GM18505 (cell line): ENCODE measurements at regions not wholly inside any gene's neighbourhood (a gene's known extent, or its start where the extent isn't known, plus 50 kb on each side); places are given as distances from the start of the nearest gene placed in this dataset.
"Not testable (repeated sequence)": the region's sequence is repeated elsewhere in the genome, so short reads cannot be mapped to it uniquely, and the experiment has no call there.

ENCODE experiments used
- ATAC-seq: cut with Tn5 transposase; IDR thresholded peaks from one replicate; pipeline ENCODE4 v1.9.1; 2021; ENCODE audit not compliant: unreplicated experiment
- POLR2A ChIP-seq: IDR thresholded peaks from 4 replicates; pipeline ENCODE4 v1.6.1; 2011; ENCODE audit warnings: borderline replicate concordance; ENCODE audit not compliant: insufficient read depth, insufficient read length; ENCODE audit errors: extremely low read depth

DNA sequence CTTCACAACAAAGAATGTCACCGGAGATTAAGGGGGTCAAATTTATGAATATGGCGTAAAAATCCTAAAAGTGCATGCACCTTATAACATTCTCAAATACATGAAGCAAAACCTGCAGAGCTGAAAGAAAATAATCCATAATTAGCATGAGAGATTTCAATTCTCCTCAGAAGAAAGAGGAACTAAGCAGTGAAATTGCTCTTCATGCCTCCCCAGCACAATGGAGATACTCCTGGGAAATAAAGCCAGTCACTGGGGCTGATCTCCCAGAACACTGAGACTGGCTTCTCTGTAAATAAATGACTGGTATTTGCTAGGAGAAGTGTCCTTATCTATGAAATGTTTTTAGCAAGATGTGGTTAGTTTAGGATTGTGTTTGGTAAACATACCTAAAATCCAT lies 68.1 kb downstream of the GOLGA6L6 start:
- not testable (repeated sequence) for ATAC-seq

- not testable (repeated sequence) for ATAC-seq
Observed at GRCh38 chr15:20472983-20473382, 68.6 kb downstream of the GOLGA6L6 start.

- not testable (repeated sequence) for ATAC-seq
Observed at GRCh38 chr15:20470810-20471209, 70.8 kb downstream of the GOLGA6L6 start.

- ATAC-seq, result not testable (repeated sequence)
Observed at GRCh38 chr15:20441138-20441537, 100.5 kb downstream of the GOLGA6L6 start.

- ATAC-seq, result not testable (repeated sequence)
Observed at GRCh38 chr15:20440390-20440789, 101.2 kb downstream of the GOLGA6L6 start.

GRCh38 chr15:20439111-20439510 lies 102.5 kb downstream of the GOLGA6L6 start:
- ATAC-seq, result not testable (repeated sequence)

DNA sequence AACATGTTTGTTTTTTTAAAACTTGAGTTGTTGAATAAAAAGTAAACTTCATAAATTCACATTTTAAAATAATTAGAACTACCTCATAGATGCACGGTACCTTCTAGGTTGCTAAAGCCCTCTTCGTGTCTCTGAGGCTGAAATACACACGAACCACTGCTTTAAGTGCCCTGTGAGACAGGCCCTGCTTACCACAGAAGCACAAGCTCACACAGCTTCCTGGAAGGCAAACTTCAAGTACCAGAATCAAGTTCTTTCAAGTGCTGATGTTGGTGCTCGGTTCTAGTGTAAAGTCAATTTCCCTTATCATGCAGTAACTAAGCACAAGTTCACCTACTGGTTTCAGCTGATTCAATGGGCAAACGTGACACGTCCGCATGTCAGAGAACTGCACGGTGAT lies 103.3 kb downstream of the GOLGA6L6 start:
- not testable (repeated sequence) for ATAC-seq

GRCh38 chr15:20433468-20433867 lies 108.1 kb downstream of the GOLGA6L6 start:
- ATAC-seq, result not testable (repeated sequence)

GRCh38 chr15:20430495-20430894 lies 111.1 kb downstream of the GOLGA6L6 start:
- ATAC-seq, result not testable (repeated sequence)

- ATAC-seq, result not testable (repeated sequence)
Observed at GRCh38 chr15:20420710-20421109, 120.9 kb downstream of the GOLGA6L6 start.

- ATAC-seq, result not testable (repeated sequence)
Observed at GRCh38 chr15:20416618-20417017, 125.0 kb downstream of the GOLGA6L6 start.

DNA sequence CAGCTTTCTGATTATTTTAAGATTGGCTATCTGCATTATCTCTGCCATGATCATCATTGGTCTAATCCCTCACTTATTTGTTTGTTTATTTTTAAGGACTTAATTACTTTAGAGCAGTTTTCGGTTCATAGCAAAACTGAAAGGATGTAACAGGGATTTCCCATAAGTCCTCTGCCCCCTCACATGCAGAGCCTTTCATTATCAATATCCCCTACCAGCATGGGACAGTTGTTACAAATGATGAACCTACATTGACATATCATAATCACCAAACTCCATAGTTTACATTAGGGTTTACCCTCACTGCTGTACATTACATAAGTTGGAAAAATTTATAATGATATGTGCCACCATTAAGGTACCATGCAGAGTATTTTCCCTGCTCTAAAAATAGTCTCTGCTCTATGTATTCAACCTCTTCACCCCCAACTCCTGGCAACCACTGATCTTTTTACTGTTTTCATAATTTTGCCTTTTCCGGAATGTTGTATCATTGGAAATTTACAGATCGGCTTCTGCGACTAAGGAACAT lies 131.9 kb downstream of the GOLGA6L6 start:
- ATAC-seq, result not testable (repeated sequence)

GRCh38 chr15:20409247-20409646 lies 132.4 kb downstream of the GOLGA6L6 start:
- TF ChIP-seq POLR2A, result no peak
- ATAC-seq, result no peak

DNA sequence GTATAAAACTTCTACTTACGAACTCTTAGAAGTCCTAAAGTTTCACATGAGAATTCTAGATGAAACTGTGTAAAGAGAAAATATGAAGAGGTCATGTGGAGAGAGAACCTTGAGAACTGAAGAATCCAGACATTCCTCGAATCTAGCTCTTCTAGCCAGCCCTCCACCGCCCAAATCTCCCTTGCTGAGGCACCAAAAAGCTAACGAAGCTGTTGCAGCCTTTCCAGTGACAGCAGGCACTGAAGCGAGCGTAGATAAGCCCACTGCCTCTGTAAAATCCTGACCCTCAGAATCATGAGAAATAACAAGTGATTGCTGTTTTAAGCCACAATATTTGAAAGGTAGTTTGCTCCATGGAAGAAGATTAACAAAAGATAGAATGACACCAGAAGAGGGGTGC lies 134.0 kb downstream of the GOLGA6L6 start:
- ATAC-seq, result no peak

GRCh38 chr15:20404571-20404970 lies 137.0 kb downstream of the GOLGA6L6 start:
- not testable (repeated sequence) for ATAC-seq

More for the DNA sequence above, 134.0 kb downstream of the GOLGA6L6 start:
- no peak for TF ChIP-seq POLR2A

- ATAC-seq, result not testable (repeated sequence)
Observed at GRCh38 chr15:20402586-20402985, 139.0 kb downstream of the GOLGA6L6 start.

- not testable (repeated sequence) for ATAC-seq
Observed at GRCh38 chr15:20401058-20401457, 140.5 kb downstream of the GOLGA6L6 start.

DNA sequence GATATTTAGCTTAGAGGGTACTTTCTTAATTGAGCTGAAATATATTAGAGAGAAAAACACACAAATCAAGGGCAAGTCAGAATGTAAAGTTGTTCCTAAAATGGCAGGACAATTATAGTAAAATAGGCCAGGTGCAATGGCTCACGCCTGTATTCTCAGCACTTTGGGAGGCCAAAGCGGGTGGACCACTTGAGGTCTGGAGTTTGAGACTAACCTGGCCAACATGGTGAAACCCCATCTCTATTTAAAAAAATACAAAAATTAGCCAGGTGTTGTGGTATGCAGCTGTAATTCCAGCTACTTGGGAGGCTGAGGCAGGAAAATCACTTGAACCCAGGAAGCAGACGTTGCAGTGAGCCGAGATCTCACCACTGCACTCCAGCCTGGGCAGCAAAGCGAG lies 142.9 kb downstream of the GOLGA6L6 start:
- ATAC-seq, result not testable (repeated sequence)

- not testable (repeated sequence) for ATAC-seq
Observed at GRCh38 chr15:20388161-20388560, 153.4 kb downstream of the GOLGA6L6 start.
